Natural killer cell (primary cell): ENCODE measurements at regions not wholly inside any gene's neighbourhood (a gene's known extent, or its start where the extent isn't known, plus 50 kb on each side); places are given as distances from the start of the nearest gene placed in this dataset.

Source experiments
- ATAC-seq, 3 donors: fragments of 150-1000 bp in 2 of 3; fragments of 200-7000 bp in 1 of 3; cut with Tn5 transposase; 1 replicate in 1 of 3; 2 replicates in 2 of 3; pipeline ENCODE4 v1.10.0; 2021; ENCODE audit warnings: mild to moderate bottlenecking in 2 of 3, moderate library complexity in 2 of 3
- DNase-seq, 2 donors: peaks; one replicate each; pipeline versions ENCODE4 v3.0.0 to v3.0.0-alpha.2; 2013 to 2021; ENCODE audit warnings: mixed read lengths in 1 of 2
- H3K27ac ChIP-seq: one replicate; pipeline ENCODE4 v1.5.1; 2013; ENCODE audit warnings: mild to moderate bottlenecking, low read length
- H3K27me3 ChIP-seq: one replicate; pipeline ENCODE4 v1.6.1; 2013; ENCODE audit warnings: low read length; ENCODE audit not compliant: control insufficient read depth, insufficient read depth
- H3K36me3 ChIP-seq: one replicate; pipeline ENCODE4 v1.6.1; 2013; ENCODE audit warnings: low read length; ENCODE audit not compliant: control insufficient read depth, insufficient read depth
- H3K4me1 ChIP-seq: one replicate; pipeline ENCODE4 v1.6.1; 2013; ENCODE audit warnings: low read length; ENCODE audit not compliant: control insufficient read depth, insufficient read depth
- H3K4me3 ChIP-seq: one replicate; pipeline ENCODE4 v1.5.1; 2013; ENCODE audit warnings: low read length
- H3K9me3 ChIP-seq: one replicate; pipeline ENCODE4 v1.6.1; 2013; ENCODE audit warnings: low read length; ENCODE audit not compliant: control insufficient read depth, insufficient read depth
- H3K27ac Mint-ChIP-seq, 2 donors: one replicate each; pipeline ENCODE4 v1.8.0; 2022; ENCODE audit warnings: mild to moderate bottlenecking in 2 of 2, mixed read lengths in 2 of 2, moderate library complexity in 1 of 2
- H3K27me3 Mint-ChIP-seq, 2 donors: one replicate each; pipeline ENCODE4 v1.8.0; 2022; ENCODE audit warnings: low read depth in 2 of 2, mixed read lengths in 2 of 2
- H3K36me3 Mint-ChIP-seq: one replicate; pipeline ENCODE4 v1.8.0; 2022; ENCODE audit warnings: mixed read lengths
- H3K4me1 Mint-ChIP-seq, 2 donors: one replicate each; pipeline ENCODE4 v1.8.0; 2022; ENCODE audit warnings: mixed read lengths in 2 of 2
- H3K4me3 Mint-ChIP-seq: one replicate; pipeline ENCODE4 v1.8.0; 2022; ENCODE audit warnings: mild to moderate bottlenecking, moderate library complexity, mixed read lengths
- H3K9me3 Mint-ChIP-seq, 2 donors: one replicate each; pipeline ENCODE4 v1.8.0; 2022; ENCODE audit warnings: mixed read lengths in 2 of 2
- CTCF ChIP-seq: fragments of 200-600 bp; IDR thresholded peaks from one replicate; pipeline ENCODE4 v1.8.0; 2022; ENCODE audit warnings: antibody characterized with exemption
- WGBS: methylation state at CpG from one replicate; pipeline ENCODE4 v1.1.7; 2013; ENCODE audit warnings: missing lambda C conversion rate; ENCODE audit not compliant: insufficient coverage; 5-methylcytosine and 5-hydroxymethylcytosine counted together
- intact Hi-C: fragments of 100-400 bp; cut with micrococcal nuclease; formaldehyde crosslinking; loops from one replicate; pipeline ENCODE4 v1.14.2; 2022

- H3K27me3 ChIP-seq: no peaks in the 10 kb centered on the region
- intact Hi-C loops: no loop called here
- WGBS: 64% methylated on average over 3 of the region's 3 CpGs
- no peaks in the 10 kb centered on the region for H3K4me1 Mint-ChIP-seq
- no peak overlapping the region for H3K27ac Mint-ChIP-seq
- no peaks in the 10 kb centered on the region for H3K36me3 Mint-ChIP-seq
- ATAC-seq (no peak), DNase-seq (no peak)
- peaks cover 0 to 3% of the 10 kb centered on the region in 2 donors for H3K9me3 Mint-ChIP-seq
- H3K27me3 Mint-ChIP-seq: no peaks in the 10 kb centered on the region
- H3K4me3 Mint-ChIP-seq: no peak overlapping the region
- no peak overlapping the region for H3K4me3 ChIP-seq
- H3K27ac ChIP-seq: no peak overlapping the region
- no peaks in the 10 kb centered on the region for H3K36me3 ChIP-seq
- H3K9me3 ChIP-seq: no peaks in the 10 kb centered on the region
- no peaks in the 10 kb centered on the region for H3K4me1 ChIP-seq
- TF ChIP-seq CTCF: no peak
These were observed 480.0 kb upstream of the PKN2 start for GRCh38 chr1:88204111-88204510.

GRCh38 chr1:88204612-88205167, 479.4 kb upstream of the PKN2 start:
- Mint-ChIP-seq H3K4me3 (no peak overlapping the region), H3K36me3 (no peaks in the 10 kb centered on the region), H3K4me1 (no peaks in the 10 kb centered on the region), H3K27ac (no peak overlapping the region), H3K9me3 (peaks cover 0 to 3% of the 10 kb centered on the region in 2 donors), H3K27me3 (no peaks in the 10 kb centered on the region)
- H3K27me3 ChIP-seq: no peaks in the 10 kb centered on the region
- H3K27ac ChIP-seq: no peak overlapping the region
- H3K36me3 ChIP-seq: no peaks in the 10 kb centered on the region
- WGBS: 82% methylated on average over 1 of the region's 1 CpG
- DNase-seq (no peak), ATAC-seq (no peak)
- H3K9me3 ChIP-seq: no peaks in the 10 kb centered on the region
- no peaks in the 10 kb centered on the region for H3K4me1 ChIP-seq
- no peak for TF ChIP-seq CTCF
- no peak overlapping the region for H3K4me3 ChIP-seq
- intact Hi-C loops: no loop called here

GRCh38 chr1:88208389-88208788, 475.7 kb upstream of the PKN2 start:
- intact Hi-C loops: no loop called here
- Histone ChIP-seq H3K36me3 (no peaks in the 10 kb centered on the region), H3K4me3 (no peak overlapping the region), H3K27me3 (no peaks in the 10 kb centered on the region), H3K27ac (no peak overlapping the region), H3K9me3 (no peaks in the 10 kb centered on the region), H3K4me1 (no peaks in the 10 kb centered on the region)
- ATAC-seq: no peak
- H3K4me3 Mint-ChIP-seq: no peak overlapping the region
- TF ChIP-seq CTCF: no peak
- H3K4me1 Mint-ChIP-seq: no peaks in the 10 kb centered on the region
- WGBS: 81% methylated on average over 1 of the region's 1 CpG
- no peaks in the 10 kb centered on the region for H3K27me3 Mint-ChIP-seq
- H3K36me3 Mint-ChIP-seq: no peaks in the 10 kb centered on the region
- H3K27ac Mint-ChIP-seq: no peak overlapping the region
- no peaks in the 10 kb centered on the region for H3K9me3 Mint-ChIP-seq
- DNase-seq: no peak

- Histone ChIP-seq H3K4me3 (no peak overlapping the region), H3K4me1 (no peaks in the 10 kb centered on the region), H3K27ac (no peak overlapping the region), H3K27me3 (no peaks in the 10 kb centered on the region), H3K36me3 (no peaks in the 10 kb centered on the region), H3K9me3 (no peaks in the 10 kb centered on the region)
- intact Hi-C loops: no loop called here
- Mint-ChIP-seq H3K4me1 (no peaks in the 10 kb centered on the region), H3K9me3 (no peaks in the 10 kb centered on the region), H3K27ac (no peak overlapping the region), H3K27me3 (no peaks in the 10 kb centered on the region), H3K36me3 (no peaks in the 10 kb centered on the region), H3K4me3 (no peak overlapping the region)
- WGBS: 72% methylated on average over 2 of the region's 2 CpGs
- DNase-seq (no peak), ATAC-seq (no peak)
- TF ChIP-seq CTCF: no peak
These were observed 473.8 kb upstream of the PKN2 start for GRCh38 chr1:88210103-88210787.
